ENCODE measurements at regions not wholly inside any gene's neighbourhood (a gene's known extent, or its start where the extent isn't known, plus 50 kb on each side); places are given as distances from the start of the nearest gene placed in this dataset.

- Mint-ChIP-seq H3K36me3 (no peaks in the 10 kb centered on the region), H3K4me3 (no peak overlapping the region), H3K9me3 (no peaks in the 10 kb centered on the region), H3K4me1 (no peaks in the 10 kb centered on the region), H3K27ac (no peak overlapping the region)
- no peak for ATAC-seq
- DNase-seq (ENCODE audit: low spot score in 2 of 2), result no peak
Observed at GRCh38 chr1:242871471-242872030, 347.1 kb upstream of the PLD5 start.

- no peak overlapping the region for H3K27ac Mint-ChIP-seq
- DNase-seq (ENCODE audit: low spot score in 2 of 2) (no peak), ATAC-seq (no peak)
- no peak overlapping the region for H3K4me3 Mint-ChIP-seq
- no peaks in the 10 kb centered on the region for H3K4me1 Mint-ChIP-seq
- H3K36me3 Mint-ChIP-seq, result no peaks in the 10 kb centered on the region
- no peaks in the 10 kb centered on the region for H3K9me3 Mint-ChIP-seq
Observed at GRCh38 chr1:242870966-242871365, 346.5 kb upstream of the PLD5 start.

- no peak for ATAC-seq
Observed at GRCh38 chr1:242856289-242856688, 331.8 kb upstream of the PLD5 start.

GRCh38 chr1:242854466-242854865, 330.0 kb upstream of the PLD5 start:
- no peak for ATAC-seq
- H3K4me1 Mint-ChIP-seq, result no peaks in the 10 kb centered on the region
- no peak for DNase-seq (ENCODE audit: low spot score in 2 of 2)
- no peak overlapping the region for H3K4me3 Mint-ChIP-seq
- H3K9me3 Mint-ChIP-seq, result peaks cover 12% of the 10 kb centered on the region
- no peak overlapping the region for H3K27ac Mint-ChIP-seq
- H3K36me3 Mint-ChIP-seq, result no peaks in the 10 kb centered on the region

More at GRCh38 chr1:242856289-242856688, 331.8 kb upstream of the PLD5 start:
- no peaks in the 10 kb centered on the region for H3K36me3 Mint-ChIP-seq
- DNase-seq (ENCODE audit: low spot score in 2 of 2), result no peak
- H3K4me1 Mint-ChIP-seq, result no peaks in the 10 kb centered on the region
- no peak overlapping the region for H3K27ac Mint-ChIP-seq
- H3K9me3 Mint-ChIP-seq, result peaks cover 6% of the 10 kb centered on the region
- H3K4me3 Mint-ChIP-seq, result no peak overlapping the region

DNA sequence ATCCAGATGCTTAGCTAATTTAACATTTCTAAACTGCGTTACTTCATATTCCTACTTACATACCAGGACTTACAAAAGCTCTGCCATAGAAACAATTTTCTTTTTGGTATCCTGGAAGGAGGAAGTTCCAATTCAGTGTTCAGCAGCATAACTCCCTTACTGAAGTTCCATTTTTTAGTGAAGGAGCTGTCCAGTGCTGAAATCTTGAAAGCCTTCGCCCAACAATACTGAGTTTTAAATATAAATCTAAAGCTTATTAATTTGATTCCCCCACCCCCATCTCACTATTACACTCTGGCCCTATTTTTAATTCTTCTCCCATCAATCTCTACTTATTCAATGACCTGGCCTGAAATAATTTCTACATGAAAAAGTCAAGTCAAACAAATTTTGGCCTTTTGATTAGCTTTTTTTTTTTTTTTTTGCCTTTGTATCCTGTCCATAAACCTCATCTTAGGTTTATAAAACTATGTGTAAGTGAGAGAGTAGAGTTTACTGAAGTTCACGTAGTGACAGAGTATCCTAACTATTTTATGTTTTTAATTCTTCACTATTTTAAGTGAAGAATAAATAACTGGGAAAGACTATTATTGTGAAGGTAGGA, 323.0 kb upstream of the PLD5 start:
- peaks cover 18% of the 10 kb centered on the region for H3K9me3 Mint-ChIP-seq
- no peaks in the 10 kb centered on the region for H3K36me3 Mint-ChIP-seq
- H3K4me1 Mint-ChIP-seq, result no peaks in the 10 kb centered on the region
- ATAC-seq (no peak), DNase-seq (ENCODE audit: low spot score in 2 of 2) (no peak)
- no peak overlapping the region for H3K4me3 Mint-ChIP-seq
- no peak overlapping the region for H3K27ac Mint-ChIP-seq

GRCh38 chr1:242842094-242842493, 317.6 kb upstream of the PLD5 start:
- DNase-seq (ENCODE audit: low spot score in 2 of 2) (no peak), ATAC-seq (no peak)
- Mint-ChIP-seq H3K36me3 (no peaks in the 10 kb centered on the region), H3K4me1 (no peaks in the 10 kb centered on the region), H3K9me3 (peaks cover 3% of the 10 kb centered on the region), H3K4me3 (no peak overlapping the region), H3K27ac (no peak overlapping the region)

GRCh38 chr1:242839101-242839500, 314.6 kb upstream of the PLD5 start:
- H3K36me3 Mint-ChIP-seq, result no peaks in the 10 kb centered on the region
- H3K4me1 Mint-ChIP-seq, result no peaks in the 10 kb centered on the region
- ATAC-seq (no peak), DNase-seq (ENCODE audit: low spot score in 2 of 2) (no peak)
- H3K27ac Mint-ChIP-seq, result no peak overlapping the region
- no peak overlapping the region for H3K4me3 Mint-ChIP-seq
- peaks cover 3% of the 10 kb centered on the region for H3K9me3 Mint-ChIP-seq

DNA sequence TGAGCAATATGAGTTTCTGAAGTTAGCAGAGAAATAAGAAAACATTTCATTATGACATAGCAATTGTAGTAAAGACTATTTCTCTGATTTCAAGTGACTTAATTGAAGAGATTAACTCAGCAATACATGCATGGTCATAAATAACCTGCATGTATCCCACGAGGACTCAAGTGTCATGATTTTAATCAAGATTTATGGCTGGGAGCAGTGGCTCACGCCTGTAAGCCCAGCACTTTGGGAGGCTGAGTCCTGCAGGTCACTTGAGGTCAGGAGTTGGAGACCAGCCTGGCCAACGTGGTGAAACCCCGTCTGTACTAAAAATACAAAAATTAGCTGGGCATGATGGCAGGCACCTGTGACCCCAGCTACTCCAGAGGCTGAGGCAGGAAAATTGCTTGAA, 311.9 kb upstream of the PLD5 start:
- DNase-seq (ENCODE audit: low spot score in 2 of 2) (no peak), ATAC-seq (no peak)
- H3K27ac Mint-ChIP-seq, result no peak overlapping the region
- peaks cover 8% of the 10 kb centered on the region for H3K9me3 Mint-ChIP-seq
- no peaks in the 10 kb centered on the region for H3K4me1 Mint-ChIP-seq
- no peaks in the 10 kb centered on the region for H3K36me3 Mint-ChIP-seq
- H3K4me3 Mint-ChIP-seq, result no peak overlapping the region

DNA sequence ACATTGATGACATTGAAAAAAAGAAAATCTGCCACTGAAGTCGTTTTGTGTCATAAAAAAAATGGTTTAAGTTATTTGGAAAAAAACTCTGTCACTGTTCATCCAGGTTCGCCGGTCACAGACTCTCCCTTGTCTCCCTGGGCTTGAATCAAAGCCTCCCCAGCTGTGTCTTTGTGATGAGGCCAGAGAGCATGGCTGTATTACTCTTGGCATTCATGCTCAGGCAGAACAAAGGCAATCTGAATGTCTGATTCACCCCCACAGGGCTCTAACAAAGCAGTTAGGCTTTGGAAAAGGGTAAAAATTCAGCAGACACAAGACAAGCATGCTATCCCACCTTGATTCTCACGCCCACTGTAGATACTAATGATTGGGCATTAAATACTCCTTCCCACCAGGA, 304.3 kb upstream of the PLD5 start:
- H3K4me3 Mint-ChIP-seq, result no peak overlapping the region
- no peaks in the 10 kb centered on the region for H3K4me1 Mint-ChIP-seq
- ATAC-seq (no peak), DNase-seq (ENCODE audit: low spot score in 2 of 2) (no peak)
- H3K36me3 Mint-ChIP-seq, result no peaks in the 10 kb centered on the region
- H3K27ac Mint-ChIP-seq, result no peak overlapping the region
- H3K9me3 Mint-ChIP-seq, result peaks cover 11% of the 10 kb centered on the region

- DNase-seq (ENCODE audit: low spot score in 2 of 2) (no peak), ATAC-seq (no peak)
- Mint-ChIP-seq H3K9me3 (peaks cover 11% of the 10 kb centered on the region), H3K36me3 (no peaks in the 10 kb centered on the region), H3K4me3 (no peak overlapping the region), H3K4me1 (no peaks in the 10 kb centered on the region), H3K27ac (no peak overlapping the region)
Observed at GRCh38 chr1:242828199-242828598, 303.7 kb upstream of the PLD5 start.

DNA sequence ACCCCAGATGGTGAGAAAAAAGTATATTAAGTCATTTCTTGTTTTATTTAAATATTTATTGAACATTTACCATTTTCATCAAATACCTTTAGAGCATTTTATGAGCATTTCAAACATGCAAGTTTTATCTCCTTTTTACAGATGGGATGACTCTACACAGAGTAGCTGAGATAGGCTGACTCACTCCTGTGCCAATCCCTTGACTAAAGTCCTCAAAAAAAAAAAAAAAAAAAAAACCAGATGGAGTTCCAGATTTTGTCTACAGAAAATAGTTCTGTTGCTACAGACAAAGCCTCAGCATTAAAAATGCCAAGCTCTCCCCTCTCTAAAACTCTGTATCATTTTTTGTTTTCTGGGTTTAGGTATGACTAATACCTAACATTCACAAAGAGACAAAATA, 303.0 kb upstream of the PLD5 start:
- no peak overlapping the region for H3K27ac Mint-ChIP-seq
- H3K4me3 Mint-ChIP-seq, result no peak overlapping the region
- DNase-seq (ENCODE audit: low spot score in 2 of 2) (no peak), ATAC-seq (no peak)
- no peaks in the 10 kb centered on the region for H3K4me1 Mint-ChIP-seq
- no peaks in the 10 kb centered on the region for H3K36me3 Mint-ChIP-seq
- peaks cover 9% of the 10 kb centered on the region for H3K9me3 Mint-ChIP-seq

DNA sequence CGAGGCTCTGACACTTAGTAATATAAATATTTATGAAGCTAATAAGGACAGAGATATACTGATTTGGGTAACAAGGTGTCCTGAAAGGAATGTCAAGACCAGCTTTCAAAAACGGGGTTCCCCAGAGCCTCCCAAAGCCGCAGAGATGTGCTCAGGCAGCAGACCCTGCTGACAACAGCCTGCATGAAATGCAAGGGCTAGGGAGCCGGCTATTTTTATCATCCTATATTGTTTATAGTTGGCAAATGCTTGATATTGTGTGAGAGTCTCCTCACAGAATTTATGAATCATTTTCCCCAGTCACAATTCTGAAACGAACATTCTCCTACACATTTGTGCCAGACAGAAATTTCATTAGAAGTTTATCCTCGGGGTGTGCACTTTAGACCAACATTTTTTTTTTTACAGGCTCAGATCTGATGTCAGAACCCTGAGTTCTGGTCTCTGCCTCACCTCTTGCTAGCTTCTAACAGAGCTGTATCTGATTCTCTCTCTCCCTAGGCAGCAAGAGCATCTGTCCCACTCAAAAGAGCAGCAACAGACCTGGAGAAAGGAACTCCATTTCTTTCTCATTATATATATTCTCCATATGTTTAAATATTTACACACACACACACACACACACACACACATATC, 302.3 kb upstream of the PLD5 start:
- Mint-ChIP-seq H3K4me1 (no peaks in the 10 kb centered on the region), H3K36me3 (no peaks in the 10 kb centered on the region), H3K27ac (no peak overlapping the region), H3K9me3 (peaks cover 9% of the 10 kb centered on the region), H3K4me3 (no peak overlapping the region)
- ATAC-seq, result no peak
- DNase-seq (ENCODE audit: low spot score in 2 of 2), result no peak

DNA sequence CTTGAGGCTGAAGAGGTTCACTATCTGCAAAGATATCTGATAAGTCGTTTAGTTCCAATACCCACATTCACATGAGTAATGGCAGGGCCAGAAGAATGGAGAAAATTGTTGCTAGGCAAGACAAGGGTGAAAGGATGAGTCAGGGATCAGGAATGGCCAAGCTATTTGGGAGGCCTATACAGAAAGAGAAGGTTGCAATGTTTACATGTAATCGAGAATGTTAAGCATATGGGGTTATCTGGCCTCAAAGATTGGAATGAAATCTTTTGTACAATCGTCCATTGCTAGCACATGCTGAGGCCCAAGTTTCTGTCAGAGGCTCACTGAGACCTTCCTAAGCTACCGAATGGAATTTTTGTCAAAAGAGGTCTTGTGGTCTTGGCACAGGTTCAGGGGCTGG, 299.9 kb upstream of the PLD5 start:
- H3K36me3 Mint-ChIP-seq, result no peaks in the 10 kb centered on the region
- ATAC-seq, result no peak
- H3K4me1 Mint-ChIP-seq, result no peaks in the 10 kb centered on the region
- peaks cover 2% of the 10 kb centered on the region for H3K9me3 Mint-ChIP-seq
- no peak for DNase-seq (ENCODE audit: low spot score in 2 of 2)
- H3K4me3 Mint-ChIP-seq, result no peak overlapping the region
- H3K27ac Mint-ChIP-seq, result no peak overlapping the region

- Mint-ChIP-seq H3K4me1 (no peaks in the 10 kb centered on the region), H3K9me3 (no peaks in the 10 kb centered on the region), H3K4me3 (no peak overlapping the region), H3K27ac (no peak overlapping the region), H3K36me3 (no peaks in the 10 kb centered on the region)
- ATAC-seq, result no peak
- DNase-seq (ENCODE audit: low spot score in 2 of 2), result no peak
Observed at GRCh38 chr1:242813490-242814091, 289.1 kb upstream of the PLD5 start.

DNA sequence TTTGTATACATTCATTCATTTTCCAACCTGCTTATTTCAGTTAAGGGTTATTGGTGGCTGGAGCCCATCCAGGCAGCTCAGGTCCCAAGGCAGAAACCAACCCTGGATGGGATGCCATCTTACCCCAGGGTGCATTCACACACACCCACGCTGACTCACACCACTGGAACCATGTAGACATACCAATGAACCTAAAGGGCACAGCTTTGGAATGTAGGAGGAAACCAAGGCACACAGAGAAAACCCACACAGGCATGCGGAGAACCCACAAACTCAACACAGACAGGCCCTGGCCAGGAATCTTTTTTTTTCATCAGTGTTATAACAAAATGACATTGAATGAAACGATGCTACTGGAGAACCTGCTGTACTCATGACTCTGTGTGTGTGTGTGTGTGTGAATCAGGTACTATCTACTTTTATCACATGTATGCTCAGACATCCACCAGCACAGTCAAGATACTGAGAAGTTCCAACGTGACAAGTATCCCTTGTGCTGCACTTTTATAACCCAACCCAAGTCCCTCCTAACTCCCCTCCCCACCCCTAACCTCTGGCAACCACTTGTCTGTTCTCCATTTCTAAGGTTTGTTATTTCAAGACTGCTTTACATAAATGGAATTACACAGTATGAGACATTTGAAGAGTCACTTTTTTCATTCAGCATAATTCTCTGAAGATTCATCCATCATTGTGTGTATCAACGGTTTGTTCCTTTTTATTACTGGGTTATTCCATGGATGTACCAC, 286.8 kb upstream of the PLD5 start:
- no peaks in the 10 kb centered on the region for H3K4me1 Mint-ChIP-seq
- H3K4me3 Mint-ChIP-seq, result no peak overlapping the region
- no peaks in the 10 kb centered on the region for H3K36me3 Mint-ChIP-seq
- ATAC-seq (no peak), DNase-seq (ENCODE audit: low spot score in 2 of 2) (no peak)
- H3K9me3 Mint-ChIP-seq, result no peaks in the 10 kb centered on the region
- no peak overlapping the region for H3K27ac Mint-ChIP-seq

Data from stimulated activated effector memory CD8-positive, alpha-beta T cell treated with anti-CD3 and anti-CD28 coated beads, Interleukin-12 subunit alpha, Interleukin-12 subunit beta, amount 100 ng/mL, for 72 hours (primary cell).